K562 (cell line): ENCODE measurements at regions not wholly inside any gene's neighbourhood (a gene's known extent, or its start where the extent isn't known, plus 50 kb on each side); places are given as distances from the start of the nearest gene placed in this dataset.

Experiments used
- CREB1 ChIP-seq, 2 experiments: sonication (generic) in 1 of 2; formaldehyde crosslinking in 1 of 2; IDR thresholded peaks; 2 replicates each; pipeline versions ENCODE4 v1.6.1 to v1.8.0; 2012 to 2022; ENCODE audit warnings: inconsistent platforms in 1 of 2, mild to moderate bottlenecking in 1 of 2, missing genetic modification reagents in 1 of 2, moderate library complexity in 1 of 2
- CSDE1 ChIP-seq, 2 experiments: fragments of 450-650 bp; IDR thresholded peaks; 2 replicates each; pipeline ENCODE4 v1.6.1; 2016; ENCODE audit warnings: mild to moderate bottlenecking in 1 of 2
- JUND ChIP-seq, 2 experiments: IDR thresholded peaks; 2 replicates in 1 of 2; 3 replicates in 1 of 2; pipeline ENCODE4 v1.6.1; 2011; ENCODE audit warnings: borderline replicate concordance in 2 of 2, low read depth in 2 of 2, low read length in 2 of 2, improper control_type of control experiment in 1 of 2, missing biosample characterization in 1 of 2, missing genetic modification characterization in 1 of 2, missing genetic modification reagents in 1 of 2
- NR2C2 ChIP-seq, 2 experiments: fragments of 200-800 bp in 1 of 2; sonication (Bioruptor generic) in 1 of 2; sonication (generic) in 1 of 2; formaldehyde crosslinking in 1 of 2; IDR thresholded peaks; 2 replicates each; pipeline versions ENCODE4 v1.6.1 to v1.8.0; 2016 to 2022; ENCODE audit warnings: mild to moderate bottlenecking in 1 of 2, missing compliant biosample characterization in 1 of 2, missing genetic modification characterization in 1 of 2, missing genetic modification reagents in 1 of 2
- POLR2A ChIP-seq: fragments of 450-650 bp; conservative IDR thresholded peaks from 2 replicates; pipeline ENCODE4 v1.6.1; 2016
- SP2 ChIP-seq: IDR thresholded peaks from 2 replicates; pipeline ENCODE4 v1.6.1; 2011; ENCODE audit warnings: mild to moderate bottlenecking, low read depth, low read length, moderate library complexity; ENCODE audit not compliant: poor library complexity, severe bottlenecking; ENCODE audit errors: extremely low read depth
- TAF1 ChIP-seq: IDR thresholded peaks from 2 replicates; pipeline ENCODE4 v1.6.1; 2011; ENCODE audit warnings: mild to moderate bottlenecking, low read length, moderate library complexity; ENCODE audit not compliant: insufficient read depth, control insufficient read depth, severe bottlenecking; ENCODE audit errors: extremely low read depth
- U2AF1 ChIP-seq: fragments of 200-400 bp; formaldehyde crosslinking; optimal IDR thresholded peaks from 2 replicates; pipeline ENCODE3; 2017; ENCODE audit warnings: mild to moderate bottlenecking, low read depth, low read length, moderate library complexity
- ZFP36 ChIP-seq: fragments of 150-350 bp; IDR thresholded peaks from 2 replicates; pipeline ENCODE4 v1.6.1; 2018; ENCODE audit warnings: low read length, low read depth; ENCODE audit not compliant: partially characterized antibody
- ZNF644 ChIP-seq: fragments of 200-800 bp; sonication (Bioruptor generic); IDR thresholded peaks from 2 replicates; pipeline ENCODE4 v1.6.1; 2016; ENCODE audit warnings: low read depth, missing genetic modification characterization, missing compliant biosample characterization
- ZNF717 ChIP-seq: fragments of 250-450 bp; sonication (Bioruptor Pico); IDR thresholded peaks from 2 replicates; pipeline ENCODE4 v1.5.0; 2021
- TF ChIP-seq, protein P1 (sequence below), 3 experiments: IDR thresholded peaks in 2 of 3; conservative IDR thresholded peaks in 1 of 3; 2 replicates each; pipeline ENCODE4 v1.5.1; 2011 to 2012; ENCODE audit warnings: low read length in 3 of 3, mild to moderate bottlenecking in 3 of 3, control low read depth in 2 of 3, improper control_type of control experiment in 1 of 3, inconsistent platforms in 1 of 3, low read depth in 1 of 3, mixed read lengths in 1 of 3, moderate library complexity in 1 of 3; ENCODE audit not compliant: insufficient read depth in 2 of 3
- TF ChIP-seq, protein P2 (sequence below): sonication (generic); formaldehyde crosslinking; IDR thresholded peaks from 2 replicates; pipeline ENCODE4 v1.9.0; 2022; ENCODE audit warnings: mild to moderate bottlenecking, missing genetic modification reagents
- TF ChIP-seq, protein P3 (sequence below): sonication (generic); formaldehyde crosslinking; IDR thresholded peaks from 2 replicates; pipeline ENCODE4 v1.8.0; 2023; ENCODE audit warnings: missing genetic modification reagents, mild to moderate bottlenecking, borderline replicate concordance

DNA sequence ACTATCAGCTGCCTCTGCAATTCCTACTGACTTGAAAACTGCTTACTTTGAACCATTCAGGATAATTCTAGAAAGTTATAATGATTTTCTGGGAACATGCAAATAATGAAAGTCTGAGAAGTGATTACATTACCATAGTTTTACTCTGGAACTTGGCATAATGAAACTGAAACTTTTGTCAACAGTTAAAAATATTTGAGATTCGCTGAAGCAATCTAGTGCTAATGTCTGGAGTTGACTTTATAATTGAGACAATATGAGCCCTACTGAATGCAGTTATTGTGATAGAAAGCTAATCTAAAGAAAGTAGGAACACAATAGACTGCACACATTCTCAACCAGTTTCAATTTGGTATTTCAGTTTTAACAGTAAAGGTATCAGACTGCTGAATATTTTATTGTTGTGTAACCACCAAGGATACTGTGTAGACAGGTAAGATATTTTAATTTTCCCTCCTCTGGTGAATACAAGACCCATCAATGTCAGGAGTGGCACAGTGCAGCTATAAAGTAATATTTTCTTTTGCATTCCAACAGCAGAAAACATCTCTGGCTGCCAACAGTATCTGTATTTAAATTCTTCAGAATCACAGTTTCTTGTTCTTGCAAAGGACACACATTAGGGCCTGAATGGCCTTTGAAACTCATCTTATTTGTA, 483.5 kb downstream of the ATP23 start:
- no peak for TF ChIP-seq SP2
- TF ChIP-seq POLR2A, result no peak
- TF ChIP-seq CSDE1 (IDR thresholded peaks at IDR 0.05), result no peak
- TF ChIP-seq, protein P1, sequence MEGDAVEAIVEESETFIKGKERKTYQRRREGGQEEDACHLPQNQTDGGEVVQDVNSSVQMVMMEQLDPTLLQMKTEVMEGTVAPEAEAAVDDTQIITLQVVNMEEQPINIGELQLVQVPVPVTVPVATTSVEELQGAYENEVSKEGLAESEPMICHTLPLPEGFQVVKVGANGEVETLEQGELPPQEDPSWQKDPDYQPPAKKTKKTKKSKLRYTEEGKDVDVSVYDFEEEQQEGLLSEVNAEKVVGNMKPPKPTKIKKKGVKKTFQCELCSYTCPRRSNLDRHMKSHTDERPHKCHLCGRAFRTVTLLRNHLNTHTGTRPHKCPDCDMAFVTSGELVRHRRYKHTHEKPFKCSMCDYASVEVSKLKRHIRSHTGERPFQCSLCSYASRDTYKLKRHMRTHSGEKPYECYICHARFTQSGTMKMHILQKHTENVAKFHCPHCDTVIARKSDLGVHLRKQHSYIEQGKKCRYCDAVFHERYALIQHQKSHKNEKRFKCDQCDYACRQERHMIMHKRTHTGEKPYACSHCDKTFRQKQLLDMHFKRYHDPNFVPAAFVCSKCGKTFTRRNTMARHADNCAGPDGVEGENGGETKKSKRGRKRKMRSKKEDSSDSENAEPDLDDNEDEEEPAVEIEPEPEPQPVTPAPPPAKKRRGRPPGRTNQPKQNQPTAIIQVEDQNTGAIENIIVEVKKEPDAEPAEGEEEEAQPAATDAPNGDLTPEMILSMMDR (IDR thresholded peaks at IDR 0.05 in 2 of 3, conservative IDR thresholded peaks at IDR 0.05 in 1 of 3; ENCODE audit: insufficient read depth in 2 of 3, low read depth in 1 of 3, low read length in 3 of 3), result no peak
- no peak for TF ChIP-seq JUND (IDR thresholded peaks at IDR 0.05; ENCODE audit: borderline replicate concordance, low read depth, low read length)
- TF ChIP-seq JUND (tag; IDR thresholded peaks at IDR 0.05; ENCODE audit: borderline replicate concordance, low read depth, low read length), result no peak
- no peak for TF ChIP-seq ZFP36
- TF ChIP-seq, protein P2, sequence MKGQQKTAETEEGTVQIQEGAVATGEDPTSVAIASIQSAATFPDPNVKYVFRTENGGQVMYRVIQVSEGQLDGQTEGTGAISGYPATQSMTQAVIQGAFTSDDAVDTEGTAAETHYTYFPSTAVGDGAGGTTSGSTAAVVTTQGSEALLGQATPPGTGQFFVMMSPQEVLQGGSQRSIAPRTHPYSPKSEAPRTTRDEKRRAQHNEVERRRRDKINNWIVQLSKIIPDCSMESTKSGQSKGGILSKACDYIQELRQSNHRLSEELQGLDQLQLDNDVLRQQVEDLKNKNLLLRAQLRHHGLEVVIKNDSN, result no peak
- no peak for TF ChIP-seq NR2C2 (CRISPR knock-in tag; IDR thresholded peaks at IDR 0.05)
- TF ChIP-seq NR2C2 (tag; IDR thresholded peaks at IDR 0.05), result no peak
- TF ChIP-seq, protein P3, sequence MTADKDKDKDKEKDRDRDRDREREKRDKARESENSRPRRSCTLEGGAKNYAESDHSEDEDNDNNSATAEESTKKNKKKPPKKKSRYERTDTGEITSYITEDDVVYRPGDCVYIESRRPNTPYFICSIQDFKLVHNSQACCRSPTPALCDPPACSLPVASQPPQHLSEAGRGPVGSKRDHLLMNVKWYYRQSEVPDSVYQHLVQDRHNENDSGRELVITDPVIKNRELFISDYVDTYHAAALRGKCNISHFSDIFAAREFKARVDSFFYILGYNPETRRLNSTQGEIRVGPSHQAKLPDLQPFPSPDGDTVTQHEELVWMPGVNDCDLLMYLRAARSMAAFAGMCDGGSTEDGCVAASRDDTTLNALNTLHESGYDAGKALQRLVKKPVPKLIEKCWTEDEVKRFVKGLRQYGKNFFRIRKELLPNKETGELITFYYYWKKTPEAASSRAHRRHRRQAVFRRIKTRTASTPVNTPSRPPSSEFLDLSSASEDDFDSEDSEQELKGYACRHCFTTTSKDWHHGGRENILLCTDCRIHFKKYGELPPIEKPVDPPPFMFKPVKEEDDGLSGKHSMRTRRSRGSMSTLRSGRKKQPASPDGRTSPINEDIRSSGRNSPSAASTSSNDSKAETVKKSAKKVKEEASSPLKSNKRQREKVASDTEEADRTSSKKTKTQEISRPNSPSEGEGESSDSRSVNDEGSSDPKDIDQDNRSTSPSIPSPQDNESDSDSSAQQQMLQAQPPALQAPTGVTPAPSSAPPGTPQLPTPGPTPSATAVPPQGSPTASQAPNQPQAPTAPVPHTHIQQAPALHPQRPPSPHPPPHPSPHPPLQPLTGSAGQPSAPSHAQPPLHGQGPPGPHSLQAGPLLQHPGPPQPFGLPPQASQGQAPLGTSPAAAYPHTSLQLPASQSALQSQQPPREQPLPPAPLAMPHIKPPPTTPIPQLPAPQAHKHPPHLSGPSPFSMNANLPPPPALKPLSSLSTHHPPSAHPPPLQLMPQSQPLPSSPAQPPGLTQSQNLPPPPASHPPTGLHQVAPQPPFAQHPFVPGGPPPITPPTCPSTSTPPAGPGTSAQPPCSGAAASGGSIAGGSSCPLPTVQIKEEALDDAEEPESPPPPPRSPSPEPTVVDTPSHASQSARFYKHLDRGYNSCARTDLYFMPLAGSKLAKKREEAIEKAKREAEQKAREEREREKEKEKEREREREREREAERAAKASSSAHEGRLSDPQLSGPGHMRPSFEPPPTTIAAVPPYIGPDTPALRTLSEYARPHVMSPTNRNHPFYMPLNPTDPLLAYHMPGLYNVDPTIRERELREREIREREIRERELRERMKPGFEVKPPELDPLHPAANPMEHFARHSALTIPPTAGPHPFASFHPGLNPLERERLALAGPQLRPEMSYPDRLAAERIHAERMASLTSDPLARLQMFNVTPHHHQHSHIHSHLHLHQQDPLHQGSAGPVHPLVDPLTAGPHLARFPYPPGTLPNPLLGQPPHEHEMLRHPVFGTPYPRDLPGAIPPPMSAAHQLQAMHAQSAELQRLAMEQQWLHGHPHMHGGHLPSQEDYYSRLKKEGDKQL (CRISPR knock-in tag), result no peak
- no peak for TF ChIP-seq CREB1 (IDR thresholded peaks at IDR 0.05)
- no peak for TF ChIP-seq CREB1 (CRISPR knock-in tag; IDR thresholded peaks at IDR 0.05)
- no peak for TF ChIP-seq U2AF1
- no peak for TF ChIP-seq ZNF717 (CRISPR knock-in tag)
- no peak for TF ChIP-seq TAF1
- no peak for TF ChIP-seq ZNF644
